CD8-positive, alpha-beta memory T cell (primary cell): ENCODE measurements at regions not wholly inside any gene's neighbourhood (a gene's known extent, or its start where the extent isn't known, plus 50 kb on each side); places are given as distances from the start of the nearest gene placed in this dataset.

Source experiments
- CTCF ChIA-PET: fragments of 350-600 bp; sonication (Branson Sonifier 250); formaldehyde crosslinking; loops from one replicate; lab custom pipeline; 2021; ENCODE audit warnings: antibody characterized with exemption; lab: Charles Lee
- POLR2A ChIA-PET: fragments of 350-600 bp; sonication (Branson Sonifier 250); formaldehyde crosslinking; loops from one replicate; lab custom pipeline; 2021; ENCODE audit warnings: antibody characterized with exemption; lab: Charles Lee
- DNase-seq, 5 donors: peaks; one replicate each; pipeline versions ENCODE4 v3.0.0 to v3.0.0-alpha.2; 2020 to 2022; ENCODE audit warnings: mixed read lengths in 1 of 5
- H3K27ac ChIP-seq: one replicate; pipeline ENCODE4 v1.7.0; 2013; ENCODE audit warnings: low read depth, mild to moderate bottlenecking, low read length, moderate library complexity
- H3K27me3 ChIP-seq: 2 replicates; pipeline ENCODE4 v1.7.0; 2013; ENCODE audit warnings: low read length, mild to moderate bottlenecking; ENCODE audit not compliant: insufficient read depth, poor library complexity, severe bottlenecking
- H3K36me3 ChIP-seq: 2 replicates; pipeline ENCODE4 v1.7.0; 2013; ENCODE audit warnings: mild to moderate bottlenecking, low read length, moderate library complexity; ENCODE audit not compliant: insufficient read depth
- H3K4me1 ChIP-seq: 2 replicates; pipeline ENCODE4 v1.7.0; 2013; ENCODE audit warnings: mild to moderate bottlenecking, low read length, moderate library complexity; ENCODE audit not compliant: insufficient read depth
- H3K4me3 ChIP-seq: 2 replicates; pipeline ENCODE4 v1.7.0; 2013; ENCODE audit warnings: mild to moderate bottlenecking, low read length
- H3K9me3 ChIP-seq: 2 replicates; pipeline ENCODE4 v1.7.0; 2013; ENCODE audit warnings: mild to moderate bottlenecking, low read length
- H3K27ac Mint-ChIP-seq, 8 donors: one replicate each; pipeline ENCODE4 v1.8.0; 2020 to 2021; ENCODE audit warnings: mixed read lengths in 8 of 8, mild to moderate bottlenecking in 6 of 8, inconsistent platforms in 3 of 8, moderate library complexity in 3 of 8
- H3K27me3 Mint-ChIP-seq, 2 donors: one replicate each; pipeline ENCODE4 v1.8.0; 2020 to 2021; ENCODE audit warnings: mixed read lengths in 2 of 2, mild to moderate bottlenecking in 1 of 2, moderate library complexity in 1 of 2
- H3K36me3 Mint-ChIP-seq, 3 donors: one replicate each; pipeline ENCODE4 v1.8.0; 2020 to 2021; ENCODE audit warnings: mixed read lengths in 3 of 3, inconsistent platforms in 1 of 3, mild to moderate bottlenecking in 1 of 3
- H3K4me1 Mint-ChIP-seq, 3 donors: one replicate each; pipeline ENCODE4 v1.8.0; 2020 to 2021; ENCODE audit warnings: mixed read lengths in 3 of 3, inconsistent platforms in 1 of 3, mild to moderate bottlenecking in 1 of 3
- H3K4me3 Mint-ChIP-seq, 7 donors: one replicate each; pipeline ENCODE4 v1.8.0; 2020 to 2021; ENCODE audit warnings: mixed read lengths in 7 of 7, mild to moderate bottlenecking in 6 of 7, moderate library complexity in 4 of 7, inconsistent platforms in 2 of 7
- H3K9me3 Mint-ChIP-seq, 5 donors: one replicate each; pipeline ENCODE4 v1.8.0; 2020 to 2022; ENCODE audit warnings: mixed read lengths in 5 of 5, mild to moderate bottlenecking in 3 of 5, moderate library complexity in 2 of 5, inconsistent platforms in 1 of 5

DNA sequence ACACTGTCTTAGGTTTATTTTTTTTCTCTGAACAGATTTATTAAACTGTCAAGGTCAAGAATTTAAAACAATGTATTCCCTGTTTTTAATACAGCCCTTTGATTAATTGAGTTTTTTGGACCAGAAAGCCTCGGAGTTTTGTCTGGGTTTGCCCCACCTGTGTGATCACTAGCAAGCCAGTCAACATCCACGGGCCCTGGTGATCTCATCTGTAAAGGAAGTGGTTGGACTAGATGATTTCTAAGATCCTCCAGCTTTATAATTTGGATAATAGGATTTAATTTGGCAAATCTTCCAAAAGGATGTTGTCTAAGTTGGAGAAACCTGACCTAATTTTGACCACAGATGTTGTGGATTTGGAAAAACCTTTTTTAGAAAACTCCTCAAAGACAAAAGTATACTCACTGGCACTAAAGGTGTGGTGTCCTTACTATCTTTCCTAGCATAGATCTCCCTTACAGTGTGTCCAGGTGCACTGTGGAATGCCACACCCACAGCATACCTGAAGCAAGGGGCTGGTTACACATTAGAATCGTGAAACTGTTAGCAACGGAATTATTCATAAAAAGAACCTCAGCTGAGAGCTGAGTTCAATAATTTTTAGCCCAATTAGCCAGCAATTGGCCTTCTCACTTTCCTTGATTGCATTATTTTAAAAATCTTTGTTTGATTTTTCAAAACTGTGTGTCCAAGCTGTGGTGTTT lies 195.6 kb upstream of the ELL2 start:
- no peak overlapping the region for H3K27ac Mint-ChIP-seq
- no peak for DNase-seq
- no peaks in the 10 kb centered on the region for H3K4me1 Mint-ChIP-seq
- H3K36me3 Mint-ChIP-seq = no peaks in the 10 kb centered on the region
- H3K27me3 Mint-ChIP-seq = peaks cover 8 to 10% of the 10 kb centered on the region in 2 donors
- Histone ChIP-seq H3K27ac (no peak overlapping the region), H3K4me3 (no peak overlapping the region), H3K4me1 (no peaks in the 10 kb centered on the region), H3K27me3 (no peaks in the 10 kb centered on the region), H3K9me3 (no peaks in the 10 kb centered on the region), H3K36me3 (no peaks in the 10 kb centered on the region)
- no peak overlapping the region for H3K4me3 Mint-ChIP-seq
- POLR2A ChIA-PET = no interaction called here
- H3K9me3 Mint-ChIP-seq = no peaks in the 10 kb centered on the region
- CTCF ChIA-PET = no interaction called here

DNA sequence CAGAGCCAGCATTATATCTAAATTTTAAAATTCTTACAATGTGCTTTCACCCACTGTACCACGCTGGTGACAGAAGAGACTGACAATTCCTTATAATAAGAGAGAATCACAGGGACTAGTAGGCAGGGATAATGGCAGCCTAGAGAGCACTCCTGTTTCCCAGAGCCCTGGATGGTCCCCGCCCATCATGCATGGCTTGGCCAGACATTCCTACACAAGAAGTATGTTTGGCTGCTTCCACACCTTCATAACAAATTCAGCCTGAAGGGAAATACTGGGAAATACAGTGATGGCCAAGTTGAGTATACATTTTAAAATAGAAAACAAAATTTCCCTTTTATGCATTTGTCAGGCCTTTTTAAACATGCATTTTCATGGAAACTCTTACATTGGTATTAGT lies 193.5 kb upstream of the ELL2 start:
- Histone ChIP-seq H3K27ac (no peak overlapping the region), H3K4me3 (no peak overlapping the region), H3K36me3 (no peaks in the 10 kb centered on the region), H3K9me3 (no peaks in the 10 kb centered on the region), H3K4me1 (no peaks in the 10 kb centered on the region), H3K27me3 (no peaks in the 10 kb centered on the region)
- Mint-ChIP-seq H3K36me3 (no peaks in the 10 kb centered on the region), H3K27me3 (peaks cover 3 to 8% of the 10 kb centered on the region in 2 donors), H3K27ac (no peak overlapping the region), H3K4me3 (no peak overlapping the region), H3K4me1 (no peaks in the 10 kb centered on the region), H3K9me3 (no peaks in the 10 kb centered on the region)
- ChIA-PET CTCF (no interaction called here), POLR2A (no interaction called here)
- no peak for DNase-seq

DNA sequence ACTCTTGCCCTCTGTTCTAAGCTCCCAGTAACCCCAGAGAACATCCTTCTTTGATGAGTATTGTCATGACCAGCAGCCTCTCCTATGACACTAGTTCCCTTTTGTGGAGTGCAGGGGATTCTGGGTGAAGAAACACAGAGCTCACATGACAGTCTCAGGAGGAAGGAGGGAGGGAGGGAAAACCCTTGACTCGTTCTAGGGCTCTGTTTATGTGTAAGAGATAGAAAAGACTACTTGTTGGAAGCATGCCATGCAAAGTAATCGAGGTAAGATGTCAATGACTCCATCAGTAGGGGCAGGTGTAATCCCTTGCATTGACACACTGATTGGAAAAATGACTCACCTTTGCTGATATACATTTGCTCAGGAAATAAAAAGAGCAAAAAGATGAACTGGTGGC lies 190.2 kb upstream of the ELL2 start:
- H3K36me3 Mint-ChIP-seq = no peaks in the 10 kb centered on the region
- no peak overlapping the region for H3K27ac Mint-ChIP-seq
- ChIA-PET POLR2A (interaction anchor here (0.7 kb wide), 1 partner anchor 36 kb away, joined by 3 read pairs; no protein-coding TSS in a partner anchor), CTCF (no interaction called here)
- Histone ChIP-seq H3K9me3 (no peaks in the 10 kb centered on the region), H3K27me3 (no peaks in the 10 kb centered on the region), H3K4me1 (no peaks in the 10 kb centered on the region), H3K4me3 (no peak overlapping the region), H3K36me3 (no peaks in the 10 kb centered on the region), H3K27ac (no peak overlapping the region)
- no peaks in the 10 kb centered on the region for H3K4me1 Mint-ChIP-seq
- H3K9me3 Mint-ChIP-seq = no peaks in the 10 kb centered on the region
- H3K4me3 Mint-ChIP-seq = no peak overlapping the region
- peaks cover 0 to 11% of the 10 kb centered on the region in 2 donors for H3K27me3 Mint-ChIP-seq
- no peak for DNase-seq

DNA sequence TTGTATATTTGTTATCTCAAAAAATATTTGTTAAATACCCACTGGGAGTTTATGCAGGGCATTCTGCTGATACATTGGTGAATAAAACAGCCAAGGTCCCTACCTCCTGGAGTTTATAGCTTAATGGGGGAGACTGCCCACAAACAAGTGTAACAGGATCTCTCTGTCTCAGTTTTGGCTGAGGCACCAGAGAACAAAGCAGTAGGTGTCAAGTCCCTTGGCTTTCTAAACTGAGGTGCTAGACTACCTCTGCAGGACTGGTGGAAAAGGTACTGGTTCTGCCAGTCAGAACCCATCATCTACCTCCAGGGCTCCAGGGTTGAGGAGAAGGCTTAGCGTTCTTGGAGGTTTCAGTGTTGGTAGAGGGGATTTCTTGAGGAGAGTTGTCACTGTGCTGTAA lies 188.4 kb upstream of the ELL2 start:
- DNase-seq = no peak
- Histone ChIP-seq H3K27ac (no peak overlapping the region), H3K36me3 (no peaks in the 10 kb centered on the region), H3K4me3 (no peak overlapping the region), H3K27me3 (no peaks in the 10 kb centered on the region), H3K9me3 (no peaks in the 10 kb centered on the region), H3K4me1 (no peaks in the 10 kb centered on the region)
- ChIA-PET CTCF (interaction anchor here (1.2 kb wide), 1 partner anchor 11 kb away, joined by 3 read pairs; no protein-coding TSS in a partner anchor), POLR2A (no interaction called here)
- H3K4me3 Mint-ChIP-seq = no peak overlapping the region
- H3K27me3 Mint-ChIP-seq = peaks cover 0 to 7% of the 10 kb centered on the region in 2 donors
- H3K36me3 Mint-ChIP-seq = no peaks in the 10 kb centered on the region
- H3K27ac Mint-ChIP-seq = no peak overlapping the region
- no peaks in the 10 kb centered on the region for H3K4me1 Mint-ChIP-seq
- H3K9me3 Mint-ChIP-seq = no peaks in the 10 kb centered on the region

DNA sequence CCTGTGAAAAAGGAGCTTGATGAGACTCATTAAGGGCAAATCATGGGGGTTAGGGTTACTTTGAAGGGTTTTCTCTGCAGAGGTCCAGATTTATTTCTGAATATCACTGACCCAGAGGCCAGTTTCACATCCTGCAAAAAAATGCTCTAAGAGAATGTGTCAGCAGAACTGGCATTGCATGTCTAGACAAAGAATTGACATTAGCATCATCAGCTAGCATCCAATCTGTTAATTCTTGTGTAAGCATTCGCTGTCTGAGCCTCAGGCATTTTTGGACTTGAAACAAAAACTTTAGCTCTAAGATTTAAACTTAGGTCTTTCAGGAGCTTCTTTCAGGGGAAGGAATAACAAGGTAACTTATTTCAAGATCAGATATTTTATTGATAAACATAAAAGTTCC lies 187.9 kb upstream of the ELL2 start:
- no peaks in the 10 kb centered on the region for H3K9me3 Mint-ChIP-seq
- no peaks in the 10 kb centered on the region for H3K36me3 Mint-ChIP-seq
- CTCF ChIA-PET = no interaction called here
- no peaks in the 10 kb centered on the region for H3K36me3 ChIP-seq
- H3K9me3 ChIP-seq = no peaks in the 10 kb centered on the region
- H3K27me3 Mint-ChIP-seq = peaks cover 0 to 7% of the 10 kb centered on the region in 2 donors
- POLR2A ChIA-PET = no interaction called here
- H3K27me3 ChIP-seq = no peaks in the 10 kb centered on the region
- no peak overlapping the region for H3K4me3 ChIP-seq
- H3K4me1 ChIP-seq = no peaks in the 10 kb centered on the region
- DNase-seq = no peak
- H3K4me3 Mint-ChIP-seq = no peak overlapping the region
- no peak overlapping the region for H3K27ac ChIP-seq
- no peak overlapping the region for H3K27ac Mint-ChIP-seq
- no peaks in the 10 kb centered on the region for H3K4me1 Mint-ChIP-seq

DNA sequence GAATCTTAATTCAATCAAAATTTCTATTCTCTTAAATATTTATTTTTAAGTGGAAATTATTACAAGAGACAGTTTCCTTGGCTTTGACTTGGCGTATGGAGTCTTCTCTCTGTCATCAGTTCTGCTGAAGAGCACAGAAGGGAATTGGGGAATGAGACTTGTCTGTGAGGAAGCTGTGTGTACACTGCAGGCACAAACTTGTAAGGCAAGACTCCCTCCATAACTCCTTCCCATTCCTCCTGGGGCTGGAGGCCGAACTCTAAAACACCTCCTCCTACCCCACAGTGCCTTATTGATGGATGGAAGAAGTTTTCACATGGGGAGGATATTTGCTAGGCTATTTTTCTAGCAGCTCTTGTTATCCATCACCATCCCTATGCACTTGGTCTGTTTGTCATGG lies 187.4 kb upstream of the ELL2 start:
- H3K27ac Mint-ChIP-seq = no peak overlapping the region
- no peak for DNase-seq
- no peak overlapping the region for H3K4me3 Mint-ChIP-seq
- POLR2A ChIA-PET = no interaction called here
- CTCF ChIA-PET = no interaction called here
- no peaks in the 10 kb centered on the region for H3K4me1 Mint-ChIP-seq
- Histone ChIP-seq H3K9me3 (no peaks in the 10 kb centered on the region), H3K27me3 (no peaks in the 10 kb centered on the region), H3K4me3 (no peak overlapping the region), H3K4me1 (no peaks in the 10 kb centered on the region), H3K36me3 (no peaks in the 10 kb centered on the region), H3K27ac (no peak overlapping the region)
- H3K36me3 Mint-ChIP-seq = no peaks in the 10 kb centered on the region
- H3K9me3 Mint-ChIP-seq = no peaks in the 10 kb centered on the region
- peaks cover 0 to 7% of the 10 kb centered on the region in 2 donors for H3K27me3 Mint-ChIP-seq

DNA sequence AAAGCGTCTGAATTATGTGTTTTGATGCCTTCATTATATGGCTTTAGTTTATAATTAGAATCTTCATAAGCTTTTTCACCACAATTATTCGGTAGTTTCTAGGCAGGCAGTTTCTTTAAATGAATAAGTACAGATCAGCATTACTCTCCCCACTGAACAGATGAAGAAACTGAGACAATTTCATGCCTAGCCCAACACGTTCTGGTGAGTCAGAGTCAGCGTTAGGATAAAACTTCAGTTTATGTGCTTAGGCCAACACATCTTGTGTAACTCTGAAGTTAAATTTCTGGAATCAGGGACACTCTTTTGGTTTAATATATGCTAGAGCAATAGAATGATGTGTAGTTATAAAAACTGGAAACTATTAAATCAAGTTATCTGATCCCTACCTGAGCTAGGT lies 186.7 kb upstream of the ELL2 start:
- H3K4me3 Mint-ChIP-seq = no peak overlapping the region
- no peak overlapping the region for H3K4me3 ChIP-seq
- no peaks in the 10 kb centered on the region for H3K36me3 ChIP-seq
- H3K9me3 ChIP-seq = no peaks in the 10 kb centered on the region
- POLR2A ChIA-PET = no interaction called here
- no peaks in the 10 kb centered on the region for H3K9me3 Mint-ChIP-seq
- CTCF ChIA-PET = no interaction called here
- DNase-seq = no peak
- peaks cover 0 to 7% of the 10 kb centered on the region in 2 donors for H3K27me3 Mint-ChIP-seq
- no peak overlapping the region for H3K27ac ChIP-seq
- H3K4me1 ChIP-seq = no peaks in the 10 kb centered on the region
- H3K36me3 Mint-ChIP-seq = no peaks in the 10 kb centered on the region
- H3K4me1 Mint-ChIP-seq = no peaks in the 10 kb centered on the region
- H3K27ac Mint-ChIP-seq = no peak overlapping the region
- H3K27me3 ChIP-seq = no peaks in the 10 kb centered on the region

DNA sequence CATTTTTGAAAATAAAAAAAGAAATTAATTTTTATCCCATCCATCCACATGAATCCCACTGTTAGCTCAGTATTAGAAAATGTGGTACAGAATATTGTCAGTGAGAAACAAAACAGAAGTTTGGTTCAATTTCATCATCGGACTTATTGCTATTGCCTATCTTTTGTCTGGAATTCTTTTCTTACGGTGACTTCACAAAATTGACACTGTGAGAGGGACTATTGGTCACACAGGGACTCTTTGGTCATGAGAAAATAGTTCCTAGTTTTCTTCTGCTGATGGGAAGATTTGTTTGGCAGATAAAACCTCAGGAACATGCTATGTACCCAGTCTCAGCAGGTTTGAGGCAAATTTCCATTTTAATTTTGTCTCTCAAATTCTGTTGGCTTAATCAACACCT lies 186.2 kb upstream of the ELL2 start:
- no peaks in the 10 kb centered on the region for H3K4me1 Mint-ChIP-seq
- no peaks in the 10 kb centered on the region for H3K4me1 ChIP-seq
- H3K27ac Mint-ChIP-seq = no peak overlapping the region
- no peaks in the 10 kb centered on the region for H3K36me3 ChIP-seq
- CTCF ChIA-PET = no interaction called here
- no peak overlapping the region for H3K27ac ChIP-seq
- H3K36me3 Mint-ChIP-seq = no peaks in the 10 kb centered on the region
- H3K9me3 ChIP-seq = no peaks in the 10 kb centered on the region
- H3K27me3 ChIP-seq = no peaks in the 10 kb centered on the region
- H3K4me3 Mint-ChIP-seq = no peak overlapping the region
- H3K9me3 Mint-ChIP-seq = no peaks in the 10 kb centered on the region
- H3K27me3 Mint-ChIP-seq = peaks cover 0 to 7% of the 10 kb centered on the region in 2 donors
- no peak for DNase-seq
- H3K4me3 ChIP-seq = no peak overlapping the region
- POLR2A ChIA-PET = no interaction called here
